Iris pigment epithelial cell (primary cell): ENCODE measurements at regions not wholly inside any gene's neighbourhood (a gene's known extent, or its start where the extent isn't known, plus 50 kb on each side); places are given as distances from the start of the nearest gene placed in this dataset.

Experiments
- DNase-seq: peaks from one replicate; pipeline ENCODE4 v3.0.0-alpha.2; 2011; ENCODE audit warnings: low read depth

DNA sequence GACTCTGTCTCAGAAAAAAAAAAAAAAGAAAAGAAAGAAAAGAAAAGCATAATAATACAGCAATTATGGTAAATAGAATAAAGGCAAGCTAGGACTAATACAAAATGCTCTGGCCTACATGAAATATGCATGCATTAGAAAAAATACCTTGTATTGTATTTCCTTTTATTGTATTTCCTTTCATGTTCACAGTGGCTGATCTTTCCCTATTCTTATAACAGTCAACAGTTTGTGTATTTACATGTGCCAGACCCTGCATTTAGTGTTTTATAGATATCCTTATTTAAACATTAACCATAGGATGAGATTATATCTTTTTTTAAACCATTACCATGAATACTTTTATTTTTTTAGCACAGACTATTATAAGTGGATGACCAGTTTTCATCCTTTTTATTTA lies 56.3 kb upstream of the ARL15 start:
- DNase-seq, result no peak

DNA sequence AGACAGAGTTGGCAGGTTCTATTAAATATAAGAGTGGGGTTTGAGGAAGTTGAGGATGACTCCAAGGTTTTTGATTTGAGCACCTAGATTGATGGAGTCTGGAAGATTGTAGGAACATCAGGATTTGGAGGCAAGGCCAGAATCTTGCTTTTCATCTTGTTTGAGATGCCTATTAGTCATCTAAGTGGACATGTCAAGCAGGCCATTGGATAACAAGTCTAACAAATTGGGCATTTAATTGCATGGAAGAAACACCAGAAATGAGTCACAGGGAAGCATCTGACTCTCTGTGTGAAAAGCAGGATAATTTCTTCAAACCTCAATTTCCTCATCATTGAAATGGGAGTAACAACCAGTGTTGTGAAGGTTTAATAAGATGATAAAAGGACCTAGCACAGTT lies 53.3 kb upstream of the ARL15 start:
- no peak for DNase-seq

DNA sequence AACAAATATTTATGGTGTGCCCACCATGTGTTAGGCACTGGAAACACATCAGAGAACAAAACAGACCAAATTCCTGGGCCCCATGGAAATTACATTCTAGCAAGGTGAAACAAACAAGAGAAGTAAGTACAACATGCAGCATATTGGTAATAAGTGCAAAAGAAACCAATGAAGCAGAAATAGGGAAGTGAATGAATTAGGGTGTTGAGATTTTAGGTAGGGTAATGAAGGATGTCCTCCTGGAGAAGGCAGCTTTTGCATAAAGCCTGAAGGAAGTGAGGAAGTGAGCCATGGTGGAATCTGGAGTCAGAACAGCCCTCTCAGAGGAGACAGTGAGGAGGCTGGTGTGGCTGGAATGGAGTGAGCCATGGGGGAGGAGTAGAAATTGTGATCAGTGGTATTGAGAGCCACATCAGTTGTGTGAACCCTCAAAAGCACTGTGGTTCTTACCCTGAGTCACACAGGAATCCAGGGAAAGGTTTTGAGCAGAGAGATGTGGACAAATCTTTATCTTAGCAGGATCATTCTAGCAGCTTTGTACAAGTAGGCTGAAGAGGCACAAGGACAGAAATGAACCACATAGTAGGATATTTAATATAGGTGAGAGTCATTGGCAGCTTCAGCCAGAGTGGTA lies 52.7 kb upstream of the ARL15 start:
- peak; percentile 32 for DNase-seq

- DNase-seq, result peak; percentile 69
Observed at GRCh38 chr5:54362434-54362833, 52.1 kb upstream of the ARL15 start.

DNA sequence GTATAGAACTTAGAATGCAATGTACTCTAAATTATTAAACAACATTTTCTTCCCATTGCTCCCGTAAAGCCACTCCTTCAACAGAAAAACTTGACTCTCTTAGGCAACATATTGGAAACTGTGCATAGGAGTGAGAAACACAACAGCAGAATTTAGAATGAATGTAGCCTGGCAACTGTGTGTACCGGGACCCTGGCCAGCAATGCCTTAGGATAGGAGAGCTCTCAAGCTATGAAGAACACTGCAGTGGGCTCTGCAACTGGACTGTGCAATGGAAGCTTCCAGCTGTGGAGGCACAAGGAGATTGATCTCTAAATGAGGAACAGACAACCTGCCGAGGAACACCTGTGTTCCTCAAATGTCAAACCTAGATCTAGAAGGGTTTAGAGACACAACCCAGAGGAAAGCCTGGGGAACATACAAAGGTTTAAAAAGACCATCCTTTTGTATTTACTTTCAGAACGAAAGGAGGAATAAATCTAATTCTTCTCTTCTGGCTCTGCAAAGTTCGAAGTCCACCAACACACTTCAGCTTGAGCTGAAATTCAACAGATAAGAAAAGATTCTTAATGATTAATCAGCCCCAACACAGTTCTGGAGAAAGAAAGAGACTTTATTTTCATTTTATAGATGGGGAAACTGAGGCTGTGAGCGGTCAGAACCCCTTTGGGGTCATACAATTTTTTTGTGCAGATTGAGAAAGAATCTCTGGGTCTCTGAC lies 51.5 kb upstream of the ARL15 start:
- DNase-seq, result no peak

- peak; percentile 16 for DNase-seq
Observed at GRCh38 chr5:54360925-54361662, 50.7 kb upstream of the ARL15 start.
